A549 (cell line): ENCODE measurements at regions not wholly inside any gene's neighbourhood (a gene's known extent, or its start where the extent isn't known, plus 50 kb on each side); places are given as distances from the start of the nearest gene placed in this dataset.

Source experiments
- NFE2L2 ChIP-seq: fragments of 150-350 bp; conservative IDR thresholded peaks from 2 replicates; pipeline ENCODE4 v1.6.1; 2014; ENCODE audit warnings: low read length
- RFX5 ChIP-seq: fragments of 450-650 bp; IDR thresholded peaks from 2 replicates; pipeline ENCODE4 v1.7.1; 2014; ENCODE audit warnings: antibody characterized with exemption, mild to moderate bottlenecking, moderate library complexity
- TF ChIP-seq, protein P1 (sequence below): fragments of >200 bp; sonication (Bioruptor Twin); formaldehyde crosslinking; IDR thresholded peaks from 3 replicates; pipeline ENCODE4 v1.5.1; 2016

DNA sequence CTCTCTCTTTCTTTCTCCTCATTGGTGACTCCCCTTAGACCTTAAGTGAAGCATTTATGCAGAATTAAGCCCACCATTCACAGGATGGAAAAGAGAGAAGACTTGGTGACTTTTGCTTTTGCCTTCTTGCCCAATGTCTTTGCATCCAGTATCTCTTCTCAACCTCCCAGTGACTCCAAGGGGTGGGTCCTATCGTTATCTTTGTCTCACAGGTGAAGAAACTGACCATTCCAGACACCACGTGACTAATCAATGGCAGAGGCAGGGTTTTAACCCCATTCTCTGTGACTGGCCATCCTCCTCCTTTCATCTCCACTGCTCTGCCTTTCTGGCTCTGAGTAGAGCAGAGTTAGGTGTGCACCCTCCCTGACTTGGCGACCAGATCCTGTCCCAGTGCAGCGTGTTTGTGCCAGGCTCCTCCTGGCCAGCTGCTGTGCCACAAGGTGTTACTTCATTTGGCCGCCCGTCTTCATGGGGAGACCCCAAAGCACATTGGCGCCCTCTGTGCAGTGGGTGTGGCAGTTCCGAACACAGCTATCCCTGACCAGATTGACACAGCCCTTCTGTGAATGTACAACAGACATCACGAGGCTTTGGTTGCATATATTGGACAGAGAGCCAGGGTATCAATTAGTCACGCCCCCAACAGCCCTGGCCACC, 501.3 kb downstream of the CD83 start:
- TF ChIP-seq RFX5 (no peak), NFE2L2 (no peak)
- TF ChIP-seq, protein P1, sequence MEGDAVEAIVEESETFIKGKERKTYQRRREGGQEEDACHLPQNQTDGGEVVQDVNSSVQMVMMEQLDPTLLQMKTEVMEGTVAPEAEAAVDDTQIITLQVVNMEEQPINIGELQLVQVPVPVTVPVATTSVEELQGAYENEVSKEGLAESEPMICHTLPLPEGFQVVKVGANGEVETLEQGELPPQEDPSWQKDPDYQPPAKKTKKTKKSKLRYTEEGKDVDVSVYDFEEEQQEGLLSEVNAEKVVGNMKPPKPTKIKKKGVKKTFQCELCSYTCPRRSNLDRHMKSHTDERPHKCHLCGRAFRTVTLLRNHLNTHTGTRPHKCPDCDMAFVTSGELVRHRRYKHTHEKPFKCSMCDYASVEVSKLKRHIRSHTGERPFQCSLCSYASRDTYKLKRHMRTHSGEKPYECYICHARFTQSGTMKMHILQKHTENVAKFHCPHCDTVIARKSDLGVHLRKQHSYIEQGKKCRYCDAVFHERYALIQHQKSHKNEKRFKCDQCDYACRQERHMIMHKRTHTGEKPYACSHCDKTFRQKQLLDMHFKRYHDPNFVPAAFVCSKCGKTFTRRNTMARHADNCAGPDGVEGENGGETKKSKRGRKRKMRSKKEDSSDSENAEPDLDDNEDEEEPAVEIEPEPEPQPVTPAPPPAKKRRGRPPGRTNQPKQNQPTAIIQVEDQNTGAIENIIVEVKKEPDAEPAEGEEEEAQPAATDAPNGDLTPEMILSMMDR: no peak
